Panc1 (cell line): ENCODE measurements at regions not wholly inside any gene's neighbourhood (a gene's known extent, or its start where the extent isn't known, plus 50 kb on each side); places are given as distances from the start of the nearest gene placed in this dataset.

Experiments used
- CTCF ChIP-seq: fragments of 450-650 bp; IDR thresholded peaks from 2 replicates; pipeline ENCODE4 v1.5.1; 2017; ENCODE audit warnings: mild to moderate bottlenecking
- REST ChIP-seq, 2 experiments: IDR thresholded peaks; 2 replicates each; pipeline ENCODE4 v1.6.1; 2011 to 2012; ENCODE audit warnings: low read depth in 2 of 2, control low read depth in 1 of 2, low read length in 1 of 2, mild to moderate bottlenecking in 1 of 2, moderate library complexity in 1 of 2; ENCODE audit not compliant: insufficient read depth in 1 of 2
- SIN3A ChIP-seq: IDR thresholded peaks from 2 replicates; pipeline ENCODE4 v1.6.1; 2012; ENCODE audit warnings: low read depth, mild to moderate bottlenecking, low read length, moderate library complexity, borderline replicate concordance; ENCODE audit not compliant: insufficient read depth
- TCF7L2 ChIP-seq: IDR thresholded peaks from 2 replicates; pipeline ENCODE4 v1.6.1; 2011; ENCODE audit warnings: mild to moderate bottlenecking, low read depth, low read length, inconsistent platforms

GRCh38 chr9:108475813-108476212 lies 380.0 kb downstream of the ACTL7B start:
- TF ChIP-seq SIN3A (no peak), CTCF (no peak), TCF7L2 (no peak), REST (IDR thresholded peaks at IDR 0.05; ENCODE audit: insufficient read depth in 1 of 2, low read depth in 2 of 2, low read length in 1 of 2) (no peak)
